ENCODE measurements at regions not wholly inside any gene's neighbourhood (a gene's known extent, or its start where the extent isn't known, plus 50 kb on each side); places are given as distances from the start of the nearest gene placed in this dataset.
A peak's percentile ranks its signal among the peaks of the same experiment; 100 is the strongest.

GRCh38 chr2:196511258-196512168 is 128.0 kb upstream of the CCDC150 start:
- no peaks in the 10 kb centered on the region for H4K20me1 ChIP-seq (ENCODE audit: insufficient read depth, low read length)
- no peak overlapping the region for H3K4me3 ChIP-seq (ENCODE audit: insufficient read depth, low read depth, low read length)
- H2AFZ ChIP-seq (ENCODE audit: low read depth, low read length), result no peak overlapping the region
- Mint-ChIP-seq H3K4me3 (ENCODE audit: unreplicated experiment) (no peak overlapping the region), H3K9me3 (ENCODE audit: unreplicated experiment) (no peaks in the 10 kb centered on the region), H3K4me1 (ENCODE audit: low read depth, unreplicated experiment) (no peaks in the 10 kb centered on the region), H3K27ac (ENCODE audit: unreplicated experiment) (no peak overlapping the region), H3K36me3 (ENCODE audit: low read depth, unreplicated experiment) (no peaks in the 10 kb centered on the region), H3K27me3 (ENCODE audit: low read depth, unreplicated experiment) (no peaks in the 10 kb centered on the region)
- no peaks in the 10 kb centered on the region for H3K79me2 ChIP-seq (ENCODE audit: insufficient read depth, low read length)
- no peaks in the 10 kb centered on the region for H3K9me3 ChIP-seq (ENCODE audit: insufficient read depth, low read depth, low read length)
- H3K4me2 ChIP-seq (ENCODE audit: low read length), result no peak overlapping the region
- FAIRE-seq, result no peak
- TF ChIP-seq EZH2 (IDR thresholded peaks at IDR 0.05; ENCODE audit: insufficient read depth, low read length), result no peak
- no peak for TF ChIP-seq CTCF (IDR thresholded peaks at IDR 0.05; ENCODE audit: insufficient read depth, low read depth, low read length)
- H3K9ac ChIP-seq (ENCODE audit: low read length), result no peak overlapping the region
- no peaks in the 10 kb centered on the region for H3K27me3 ChIP-seq (ENCODE audit: insufficient read depth, low read length)
- H3K27ac ChIP-seq (ENCODE audit: low read depth, low read length), result no peak overlapping the region
- no peaks in the 10 kb centered on the region for H3K4me1 ChIP-seq (ENCODE audit: insufficient read depth, low read length)
- peak; percentile 25 for DNase-seq (ENCODE audit: low read depth)
- no peaks in the 10 kb centered on the region for H3K36me3 ChIP-seq (ENCODE audit: insufficient read depth, low read length)

GRCh38 chr2:196513796-196514526 is 125.6 kb upstream of the CCDC150 start:
- no peaks in the 10 kb centered on the region for H3K4me1 ChIP-seq (ENCODE audit: insufficient read depth, low read length)
- H3K4me1 Mint-ChIP-seq (ENCODE audit: low read depth, unreplicated experiment), result no peaks in the 10 kb centered on the region

More at GRCh38 chr2:196513796-196514526, 125.6 kb upstream of the CCDC150 start:
- no peak for DNase-seq (ENCODE audit: low read depth)
- FAIRE-seq, result no peak
- H4K20me1 ChIP-seq (ENCODE audit: insufficient read depth, low read length), result no peaks in the 10 kb centered on the region
- no peaks in the 10 kb centered on the region for H3K27me3 ChIP-seq (ENCODE audit: insufficient read depth, low read length)
- Mint-ChIP-seq H3K27me3 (ENCODE audit: low read depth, unreplicated experiment) (peaks cover 2% of the 10 kb centered on the region), H3K4me3 (ENCODE audit: unreplicated experiment) (no peak overlapping the region), H3K9me3 (ENCODE audit: unreplicated experiment) (no peaks in the 10 kb centered on the region), H3K36me3 (ENCODE audit: low read depth, unreplicated experiment) (no peaks in the 10 kb centered on the region), H3K27ac (ENCODE audit: unreplicated experiment) (no peak overlapping the region)
- H3K4me2 ChIP-seq (ENCODE audit: low read length), result no peak overlapping the region
- no peaks in the 10 kb centered on the region for H3K79me2 ChIP-seq (ENCODE audit: insufficient read depth, low read length)
- H3K9me3 ChIP-seq (ENCODE audit: insufficient read depth, low read depth, low read length), result no peaks in the 10 kb centered on the region
- no peak overlapping the region for H2AFZ ChIP-seq (ENCODE audit: low read depth, low read length)
- no peak overlapping the region for H3K4me3 ChIP-seq (ENCODE audit: insufficient read depth, low read depth, low read length)
- H3K27ac ChIP-seq (ENCODE audit: low read depth, low read length), result no peak overlapping the region
- no peak overlapping the region for H3K9ac ChIP-seq (ENCODE audit: low read length)
- no peak for TF ChIP-seq CTCF (IDR thresholded peaks at IDR 0.05; ENCODE audit: insufficient read depth, low read depth, low read length)
- TF ChIP-seq EZH2 (IDR thresholded peaks at IDR 0.05; ENCODE audit: insufficient read depth, low read length), result no peak
- H3K36me3 ChIP-seq (ENCODE audit: insufficient read depth, low read length), result no peaks in the 10 kb centered on the region
